ENCODE measurements at regions not wholly inside any gene's neighbourhood (a gene's known extent, or its start where the extent isn't known, plus 50 kb on each side); places are given as distances from the start of the nearest gene placed in this dataset.

DNA sequence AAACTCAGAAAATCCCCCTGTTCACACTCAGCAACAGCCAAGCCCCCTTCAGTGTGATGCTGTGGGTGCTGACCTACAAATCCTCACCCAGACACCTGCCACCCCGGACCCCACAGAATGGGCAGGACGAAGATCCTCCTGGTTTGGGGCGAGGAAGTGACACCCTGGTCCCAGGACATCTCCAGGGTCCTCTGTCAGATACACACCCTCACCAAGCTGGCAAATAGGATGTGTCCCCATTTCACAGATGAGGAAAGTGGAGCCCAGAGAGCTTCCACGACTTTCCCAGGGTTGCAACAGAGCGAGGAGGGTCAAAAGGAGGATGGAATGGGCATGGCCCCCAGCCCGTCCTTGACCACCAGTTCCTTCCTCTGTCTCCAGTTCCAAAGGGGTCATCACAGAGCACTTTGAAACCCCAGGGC is 92.0 kb upstream of the AFDN start:
- DNase-seq (ENCODE audit: low spot score) = no peak
- Histone ChIP-seq H2AFZ (ENCODE audit: low read length) (no peak overlapping the region), H3K9me3 (ENCODE audit: low read length) (no peaks in the 10 kb centered on the region), H3K27ac (ENCODE audit: extremely low read length, insufficient read depth, low read length) (peak overlapping the region; percentile 74), H3K4me3 (replicated peaks in 1 of 3; ENCODE audit: insufficient read depth in 1 of 3, low read depth in 2 of 3, low read length in 3 of 3) (peak overlapping the region in 1 of 3 experiments; percentile 47; a peak in 2 of 6 replicates), H3K36me3 (replicated peaks in 1 of 2; ENCODE audit: control insufficient read depth in 1 of 2, insufficient read depth in 2 of 2, low read length in 2 of 2) (no peaks in the 10 kb centered on the region), H3K4me1 (ENCODE audit: insufficient read depth, low read length) (peaks cover 50% of the 10 kb centered on the region), H3K27me3 (ENCODE audit: control insufficient read depth in 1 of 2, insufficient read depth in 2 of 2, low read length in 2 of 2) (no peaks in the 10 kb centered on the region), H3K4me2 (ENCODE audit: low read depth, low read length) (peak overlapping the region; percentile 58), H4K20me1 (ENCODE audit: insufficient read depth, low read length) (no peaks in the 10 kb centered on the region), H3K9ac (ENCODE audit: insufficient read depth, low read depth, low read length) (peak overlapping the region; percentile 56), H3K79me2 (ENCODE audit: insufficient read depth, low read length) (no peaks in the 10 kb centered on the region)
- peak; percentile 4 for ATAC-seq
- FAIRE-seq = no peak
- POLR2A ChIA-PET = interaction anchor here (0.8 to 2.1 kb wide), 4 partner anchors 8 to 72 kb away, joined by 4 to 13 read pairs (median 8); no protein-coding TSS in a partner anchor
- intact Hi-C loops (cut with micrococcal nuclease; ENCODE audit: unreplicated experiment) = loop anchor here (1.0 to 5.0 kb wide), 6 partner anchors 28 to 236 kb away; no protein-coding TSS in a partner anchor
- 77% methylated on average over 6 of the region's 6 CpGs for WGBS (ENCODE audit: low lambda C conversion rate)
- in situ Hi-C loops (cut with HindIII; ENCODE audit: extremely low pct_ligation_motif_present, low pct_unique_long_range_greater_than_20kb) = no loop called here
- CTCF ChIA-PET (ENCODE audit: low intra/inter-chr PET ratio, low total read pairs) = no interaction called here
- TSS peak; percentile 99 for BruUV-seq (replicated peaks)
- TF ChIP-seq HNF4A (CRISPR knock-in tag; IDR thresholded peaks at IDR 0.05) = peak; percentile 38
- peak in 1 of 2 experiments; percentile 71; a peak in 1 of 4 replicates for TF ChIP-seq NR2F1 (CRISPR knock-in tag; IDR thresholded peaks at IDR 0.05)
- 0 out of 2 replicates have a peak, but pooled peaks have one; percentile 56 for TF ChIP-seq ZNF724P (CRISPR knock-in tag; IDR thresholded peaks at IDR 0.05; ENCODE audit: borderline replicate concordance)
- TF ChIP-seq NR2F6 (IDR thresholded peaks at IDR 0.05) = no peak
- TF ChIP-seq NR2F6 (CRISPR knock-in tag; IDR thresholded peaks at IDR 0.05) = peak; percentile 90
- TF ChIP-seq, protein P1, sequence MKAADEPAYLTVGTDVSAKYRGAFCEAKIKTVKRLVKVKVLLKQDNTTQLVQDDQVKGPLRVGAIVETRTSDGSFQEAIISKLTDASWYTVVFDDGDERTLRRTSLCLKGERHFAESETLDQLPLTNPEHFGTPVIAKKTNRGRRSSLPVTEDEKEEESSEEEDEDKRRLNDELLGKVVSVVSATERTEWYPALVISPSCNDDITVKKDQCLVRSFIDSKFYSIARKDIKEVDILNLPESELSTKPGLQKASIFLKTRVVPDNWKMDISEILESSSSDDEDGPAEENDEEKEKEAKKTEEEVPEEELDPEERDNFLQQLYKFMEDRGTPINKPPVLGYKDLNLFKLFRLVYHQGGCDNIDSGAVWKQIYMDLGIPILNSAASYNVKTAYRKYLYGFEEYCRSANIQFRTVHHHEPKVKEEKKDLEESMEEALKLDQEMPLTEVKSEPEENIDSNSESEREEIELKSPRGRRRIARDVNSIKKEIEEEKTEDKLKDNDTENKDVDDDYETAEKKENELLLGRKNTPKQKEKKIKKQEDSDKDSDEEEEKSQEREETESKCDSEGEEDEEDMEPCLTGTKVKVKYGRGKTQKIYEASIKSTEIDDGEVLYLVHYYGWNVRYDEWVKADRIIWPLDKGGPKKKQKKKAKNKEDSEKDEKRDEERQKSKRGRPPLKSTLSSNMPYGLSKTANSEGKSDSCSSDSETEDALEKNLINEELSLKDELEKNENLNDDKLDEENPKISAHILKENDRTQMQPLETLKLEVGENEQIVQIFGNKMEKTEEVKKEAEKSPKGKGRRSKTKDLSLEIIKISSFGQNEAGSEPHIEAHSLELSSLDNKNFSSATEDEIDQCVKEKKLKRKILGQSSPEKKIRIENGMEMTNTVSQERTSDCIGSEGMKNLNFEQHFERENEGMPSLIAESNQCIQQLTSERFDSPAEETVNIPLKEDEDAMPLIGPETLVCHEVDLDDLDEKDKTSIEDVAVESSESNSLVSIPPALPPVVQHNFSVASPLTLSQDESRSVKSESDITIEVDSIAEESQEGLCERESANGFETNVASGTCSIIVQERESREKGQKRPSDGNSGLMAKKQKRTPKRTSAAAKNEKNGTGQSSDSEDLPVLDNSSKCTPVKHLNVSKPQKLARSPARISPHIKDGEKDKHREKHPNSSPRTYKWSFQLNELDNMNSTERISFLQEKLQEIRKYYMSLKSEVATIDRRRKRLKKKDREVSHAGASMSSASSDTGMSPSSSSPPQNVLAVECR (CRISPR knock-in tag; IDR thresholded peaks at IDR 0.05; ENCODE audit: borderline replicate concordance) = no peak
- TF ChIP-seq ZMYM3 (CRISPR knock-in tag; IDR thresholded peaks at IDR 0.05) = peak; percentile 81
- peak; percentile 19; the same call in 1 of the 2 replicates for TF ChIP-seq RXRB (CRISPR knock-in tag; IDR thresholded peaks at IDR 0.05; ENCODE audit: borderline replicate concordance)
- TF ChIP-seq SALL1 (CRISPR knock-in tag; IDR thresholded peaks at IDR 0.05) = peak; percentile 34; the same call in 1 of the 2 replicates
- TF ChIP-seq ZNF629 (CRISPR knock-in tag; conservative IDR thresholded peaks at IDR 0.05) = peak; percentile 99
- peak; percentile 2 for TF ChIP-seq SRSF1 (optimal IDR thresholded peaks at IDR 0.05; ENCODE audit: low read depth, low read length)
- TF ChIP-seq, protein P2, sequence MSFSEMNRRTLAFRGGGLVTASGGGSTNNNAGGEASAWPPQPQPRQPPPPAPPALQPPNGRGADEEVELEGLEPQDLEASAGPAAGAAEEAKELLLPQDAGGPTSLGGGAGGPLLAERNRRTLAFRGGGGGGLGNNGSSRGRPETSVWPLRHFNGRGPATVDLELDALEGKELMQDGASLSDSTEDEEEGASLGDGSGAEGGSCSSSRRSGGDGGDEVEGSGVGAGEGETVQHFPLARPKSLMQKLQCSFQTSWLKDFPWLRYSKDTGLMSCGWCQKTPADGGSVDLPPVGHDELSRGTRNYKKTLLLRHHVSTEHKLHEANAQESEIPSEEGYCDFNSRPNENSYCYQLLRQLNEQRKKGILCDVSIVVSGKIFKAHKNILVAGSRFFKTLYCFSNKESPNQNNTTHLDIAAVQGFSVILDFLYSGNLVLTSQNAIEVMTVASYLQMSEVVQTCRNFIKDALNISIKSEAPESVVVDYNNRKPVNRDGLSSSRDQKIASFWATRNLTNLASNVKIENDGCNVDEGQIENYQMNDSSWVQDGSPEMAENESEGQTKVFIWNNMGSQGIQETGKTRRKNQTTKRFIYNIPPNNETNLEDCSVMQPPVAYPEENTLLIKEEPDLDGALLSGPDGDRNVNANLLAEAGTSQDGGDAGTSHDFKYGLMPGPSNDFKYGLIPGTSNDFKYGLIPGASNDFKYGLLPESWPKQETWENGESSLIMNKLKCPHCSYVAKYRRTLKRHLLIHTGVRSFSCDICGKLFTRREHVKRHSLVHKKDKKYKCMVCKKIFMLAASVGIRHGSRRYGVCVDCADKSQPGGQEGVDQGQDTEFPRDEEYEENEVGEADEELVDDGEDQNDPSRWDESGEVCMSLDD (CRISPR knock-in tag; IDR thresholded peaks at IDR 0.05; ENCODE audit: borderline replicate concordance) = no peak
- TF ChIP-seq, protein P3, sequence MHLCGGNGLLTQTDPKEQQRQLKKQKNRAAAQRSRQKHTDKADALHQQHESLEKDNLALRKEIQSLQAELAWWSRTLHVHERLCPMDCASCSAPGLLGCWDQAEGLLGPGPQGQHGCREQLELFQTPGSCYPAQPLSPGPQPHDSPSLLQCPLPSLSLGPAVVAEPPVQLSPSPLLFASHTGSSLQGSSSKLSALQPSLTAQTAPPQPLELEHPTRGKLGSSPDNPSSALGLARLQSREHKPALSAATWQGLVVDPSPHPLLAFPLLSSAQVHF (CRISPR knock-in tag; IDR thresholded peaks at IDR 0.05) = no peak
- TF ChIP-seq ZNF883 (CRISPR knock-in tag; IDR thresholded peaks at IDR 0.05; ENCODE audit: not compliant biosample characterization) = peak; percentile 51
- TF ChIP-seq ZNF543 (CRISPR knock-in tag; IDR thresholded peaks at IDR 0.05) = no peak
- 0 out of 2 replicates have a peak, but pooled peaks have one; percentile 2 for TF ChIP-seq SNAPC2 (CRISPR knock-in tag; IDR thresholded peaks at IDR 0.05)
- TF ChIP-seq TARDBP (CRISPR knock-in tag; IDR thresholded peaks at IDR 0.05) = peak; percentile 11; the same call in 1 of the 2 replicates
